Loucy (cell line): ENCODE measurements at regions not wholly inside any gene's neighbourhood (a gene's known extent, or its start where the extent isn't known, plus 50 kb on each side); places are given as distances from the start of the nearest gene placed in this dataset.

Source experiments
- EZH2phosphoT487 ChIP-seq: fragments of 200-600 bp; IDR thresholded peaks from 2 replicates; pipeline ENCODE4 v1.6.1; 2018; ENCODE audit warnings: antibody characterized with exemption, mild to moderate bottlenecking, moderate library complexity, borderline replicate concordance
- TF ChIP-seq, protein P1 (sequence below): fragments of 200-600 bp; sonication (generic); conservative IDR thresholded peaks from 2 replicates; pipeline ENCODE4 v1.5.1; 2014; ENCODE audit warnings: mild to moderate bottlenecking, antibody characterized with exemption, low read length

DNA sequence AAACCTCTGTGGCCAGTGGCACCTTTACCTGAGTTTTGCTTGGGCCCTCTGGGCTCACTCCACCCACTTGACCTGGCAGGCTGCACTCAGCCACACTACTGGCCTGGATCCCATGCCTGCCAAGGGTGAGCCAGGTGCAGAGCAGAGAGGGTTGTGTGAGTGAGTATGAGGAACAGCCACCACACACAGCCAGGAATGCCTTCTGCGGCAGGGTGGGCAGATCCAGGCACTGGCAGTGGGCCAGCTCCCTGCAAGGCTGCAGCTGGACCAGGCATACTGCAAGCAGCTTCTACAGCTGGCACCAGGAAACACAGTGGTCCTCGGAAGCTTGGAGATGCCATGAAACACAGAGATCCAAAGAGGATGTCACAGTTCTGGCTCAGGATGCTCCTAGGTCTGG, 570.1 kb upstream of the ACTRT1 start:
- TF ChIP-seq, protein P1, sequence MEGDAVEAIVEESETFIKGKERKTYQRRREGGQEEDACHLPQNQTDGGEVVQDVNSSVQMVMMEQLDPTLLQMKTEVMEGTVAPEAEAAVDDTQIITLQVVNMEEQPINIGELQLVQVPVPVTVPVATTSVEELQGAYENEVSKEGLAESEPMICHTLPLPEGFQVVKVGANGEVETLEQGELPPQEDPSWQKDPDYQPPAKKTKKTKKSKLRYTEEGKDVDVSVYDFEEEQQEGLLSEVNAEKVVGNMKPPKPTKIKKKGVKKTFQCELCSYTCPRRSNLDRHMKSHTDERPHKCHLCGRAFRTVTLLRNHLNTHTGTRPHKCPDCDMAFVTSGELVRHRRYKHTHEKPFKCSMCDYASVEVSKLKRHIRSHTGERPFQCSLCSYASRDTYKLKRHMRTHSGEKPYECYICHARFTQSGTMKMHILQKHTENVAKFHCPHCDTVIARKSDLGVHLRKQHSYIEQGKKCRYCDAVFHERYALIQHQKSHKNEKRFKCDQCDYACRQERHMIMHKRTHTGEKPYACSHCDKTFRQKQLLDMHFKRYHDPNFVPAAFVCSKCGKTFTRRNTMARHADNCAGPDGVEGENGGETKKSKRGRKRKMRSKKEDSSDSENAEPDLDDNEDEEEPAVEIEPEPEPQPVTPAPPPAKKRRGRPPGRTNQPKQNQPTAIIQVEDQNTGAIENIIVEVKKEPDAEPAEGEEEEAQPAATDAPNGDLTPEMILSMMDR = no peak
- no peak for TF ChIP-seq EZH2phosphoT487
